Psoas muscle (tissue), 7 donors: ENCODE measurements at regions not wholly inside any gene's neighbourhood (a gene's known extent, or its start where the extent isn't known, plus 50 kb on each side); places are given as distances from the start of the nearest gene placed in this dataset.

ENCODE experiments used
- ATAC-seq, 4 donors: fragments of 200-7000 bp; cut with Tn5 transposase; one replicate each; pipeline ENCODE4 v1.9.1; 2020; ENCODE audit warnings: moderate library complexity in 3 of 4, mild to moderate bottlenecking in 2 of 4
- DNase-seq, 2 donors: peaks; one replicate each; pipeline ENCODE4 v3.0.0-alpha.2; 2020
- H3K27ac ChIP-seq: fragments of 200-600 bp; one replicate; pipeline ENCODE4 v1.8.0; 2022
- H3K27me3 ChIP-seq, 3 donors: fragments of 200-600 bp in 1 of 3; one replicate each; pipeline versions ENCODE4 v1.6.1 to v1.8.0; 2013 to 2022; ENCODE audit warnings: low read length in 2 of 3, mild to moderate bottlenecking in 2 of 3, moderate library complexity in 1 of 3; ENCODE audit not compliant: insufficient read depth in 3 of 3
- H3K36me3 ChIP-seq, 2 donors: fragments of 200-600 bp in 1 of 2; one replicate each; pipeline versions ENCODE4 v1.6.1 to v1.8.0; 2013 to 2022; ENCODE audit warnings: low read depth in 1 of 2, mild to moderate bottlenecking in 1 of 2, moderate library complexity in 1 of 2; ENCODE audit not compliant: insufficient read depth in 1 of 2
- H3K4me1 ChIP-seq: fragments of 200-600 bp; one replicate; pipeline ENCODE4 v1.8.0; 2022
- H3K4me3 ChIP-seq: fragments of 200-600 bp; one replicate; pipeline ENCODE4 v1.8.0; 2022; ENCODE audit warnings: mild to moderate bottlenecking
- H3K9me3 ChIP-seq: fragments of 200-600 bp; one replicate; pipeline ENCODE4 v1.8.0; 2022
- CTCF ChIP-seq: fragments of 200-600 bp; IDR thresholded peaks from one replicate; pipeline ENCODE4 v1.8.0; 2022; ENCODE audit warnings: antibody characterized with exemption
- WGBS, 3 donors: extraction: QIAGEN DNeasy Blood & Tissue Kit; methylation state at CpG; one replicate each; pipeline versions ENCODE4 v1.1.6 to v1.1.7; 2013; 5-methylcytosine and 5-hydroxymethylcytosine counted together
- intact Hi-C, 2 donors: fragments of 100-400 bp; cut with DNase I; formaldehyde crosslinking; loops; one replicate each; pipeline versions ENCODE4 v1.11.0 to v1.14.2; 2022
- donor health status: healthy with polysubstance abuse.
- donor health status: DM: no; HTN: no; CAD: no; lungs with moderate emphysema.
- donor health status: Bipolar disorder and iron deficiency.
- donor health status: healthy.
- donor health status: DM: yes; HTN: yes; CAD: no.
- donor health status: DM: no; HTN: no; CAD: no.
- donor health status: DM: yes; HTN: yes; CAD: no.

- 53 to 69% (median 61%) methylated on average over 1 of the region's 1 CpG for WGBS, 3 donors
- ATAC-seq (no peak), DNase-seq (no peak)
- intact Hi-C loops: no loop called here
- no peaks in the 10 kb centered on the region for H3K9me3 ChIP-seq
- no peaks in the 10 kb centered on the region for H3K36me3 ChIP-seq
- H3K4me3 ChIP-seq: no peak overlapping the region
- no peaks in the 10 kb centered on the region for H3K4me1 ChIP-seq
- H3K27me3 ChIP-seq: no peaks in the 10 kb centered on the region
- H3K27ac ChIP-seq: no peak overlapping the region
- TF ChIP-seq CTCF: no peak
Observed at GRCh38 chr1:98081944-98082343, 161.1 kb upstream of the DPYD start.

- WGBS, 3 donors: 88 to 92% (median 89%) methylated on average over 2 of the region's 2 CpGs
- ATAC-seq (no peak), DNase-seq (no peak)
- TF ChIP-seq CTCF: no peak
- Histone ChIP-seq H3K27me3 (no peaks in the 10 kb centered on the region), H3K4me1 (no peaks in the 10 kb centered on the region), H3K36me3 (no peaks in the 10 kb centered on the region), H3K9me3 (no peaks in the 10 kb centered on the region), H3K4me3 (no peak overlapping the region), H3K27ac (no peak overlapping the region)
- intact Hi-C loops: no loop called here
Observed at GRCh38 chr1:98078596-98078995, 157.8 kb upstream of the DPYD start.

GRCh38 chr1:98077691-98078090, 156.9 kb upstream of the DPYD start:
- ATAC-seq (no peak), DNase-seq (no peak)
- intact Hi-C loops: no loop called here
- Histone ChIP-seq H3K9me3 (no peaks in the 10 kb centered on the region), H3K27ac (no peak overlapping the region), H3K4me3 (no peak overlapping the region), H3K27me3 (no peaks in the 10 kb centered on the region), H3K36me3 (no peaks in the 10 kb centered on the region), H3K4me1 (no peaks in the 10 kb centered on the region)
- no peak for TF ChIP-seq CTCF
- WGBS, 3 donors: 69 to 74% (median 72%) methylated on average over 2 of the region's 2 CpGs

- no peak for TF ChIP-seq CTCF
Observed at GRCh38 chr1:98075626-98076025, 154.8 kb upstream of the DPYD start.

GRCh38 chr1:98073823-98074222, 153.0 kb upstream of the DPYD start:
- TF ChIP-seq CTCF: no peak
- intact Hi-C loops: no loop called here
- WGBS, 3 donors: 61 to 63% (median 62%) methylated on average over 3 of the region's 3 CpGs
- H3K36me3 ChIP-seq: no peaks in the 10 kb centered on the region
- ATAC-seq (no peak), DNase-seq (no peak)
- H3K27me3 ChIP-seq: no peaks in the 10 kb centered on the region
- H3K4me3 ChIP-seq: no peak overlapping the region
- H3K4me1 ChIP-seq: no peaks in the 10 kb centered on the region
- H3K27ac ChIP-seq: no peak overlapping the region
- no peaks in the 10 kb centered on the region for H3K9me3 ChIP-seq

More at GRCh38 chr1:98075626-98076025, 154.8 kb upstream of the DPYD start:
- 71 to 84% (median 83%) methylated on average over 1 of the region's 1 CpG for WGBS, 3 donors
- intact Hi-C loops: no loop called here
- no peak overlapping the region for H3K27ac ChIP-seq
- H3K4me1 ChIP-seq: no peaks in the 10 kb centered on the region
- H3K36me3 ChIP-seq: no peaks in the 10 kb centered on the region
- no peaks in the 10 kb centered on the region for H3K27me3 ChIP-seq
- ATAC-seq (no peak), DNase-seq (no peak)
- H3K9me3 ChIP-seq: no peaks in the 10 kb centered on the region
- no peak overlapping the region for H3K4me3 ChIP-seq
